A172 (cell line): ENCODE measurements at regions not wholly inside any gene's neighbourhood (a gene's known extent, or its start where the extent isn't known, plus 50 kb on each side); places are given as distances from the start of the nearest gene placed in this dataset.

ENCODE experiments used
- DNase-seq: peaks from one replicate; pipeline ENCODE4 v3.0.0-alpha.2; 2015; ENCODE audit warnings: low spot score

GRCh38 chrY:17233435-17234109 lies 646.4 kb downstream of the CDY2B start:
- no peak for DNase-seq

DNA sequence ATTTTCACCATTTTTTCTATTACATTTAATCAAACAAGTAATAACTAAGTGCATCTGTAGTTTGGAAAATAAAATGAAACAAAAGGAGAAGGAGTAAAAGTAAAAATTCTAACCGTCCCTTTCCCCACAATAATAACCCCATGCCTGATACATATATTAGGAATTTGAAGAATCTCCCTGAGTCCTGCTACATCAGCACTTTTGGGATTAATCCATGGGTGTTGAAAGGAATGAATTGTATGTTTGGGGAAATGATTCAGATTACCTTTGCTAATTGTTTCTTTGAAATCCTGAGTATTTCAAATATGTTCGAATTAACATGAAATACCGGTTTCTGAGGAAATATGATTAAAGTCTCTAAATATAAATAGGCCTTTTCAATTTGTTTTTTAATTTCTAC lies 648.0 kb downstream of the CDY2B start:
- peak; percentile 29 for DNase-seq

GRCh38 chrY:17223502-17223901 lies 656.5 kb downstream of the CDY2B start:
- DNase-seq = no peak

GRCh38 chrY:17202395-17202794 lies 677.6 kb downstream of the CDY2B start:
- DNase-seq = no peak

GRCh38 chrY:17184299-17184698 lies 695.7 kb downstream of the CDY2B start:
- peak; percentile 61 for DNase-seq

DNA sequence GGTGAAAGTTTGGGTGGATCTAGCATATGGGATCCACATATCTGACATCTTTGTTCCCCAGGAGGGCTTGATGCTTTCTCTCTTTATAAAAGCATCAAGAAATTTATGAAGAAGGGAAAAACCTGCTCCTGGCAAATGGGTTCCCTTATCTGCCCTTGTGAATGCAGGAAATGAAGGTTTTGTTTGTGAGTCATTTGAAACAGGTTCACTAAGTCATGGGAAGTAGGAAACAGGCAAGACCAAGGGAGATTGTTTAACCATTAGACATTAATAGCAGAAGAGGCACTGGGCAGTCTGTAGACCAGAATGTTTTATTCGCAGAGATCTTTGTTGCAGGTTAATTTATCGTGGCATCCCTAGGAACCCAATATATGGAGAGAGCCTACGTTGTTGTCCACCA lies 713.1 kb downstream of the CDY2B start:
- DNase-seq = peak; percentile 77

- DNase-seq = no peak
Measured at GRCh38 chrY:17122166-17122565, 757.9 kb downstream of the CDY2B start.

DNA sequence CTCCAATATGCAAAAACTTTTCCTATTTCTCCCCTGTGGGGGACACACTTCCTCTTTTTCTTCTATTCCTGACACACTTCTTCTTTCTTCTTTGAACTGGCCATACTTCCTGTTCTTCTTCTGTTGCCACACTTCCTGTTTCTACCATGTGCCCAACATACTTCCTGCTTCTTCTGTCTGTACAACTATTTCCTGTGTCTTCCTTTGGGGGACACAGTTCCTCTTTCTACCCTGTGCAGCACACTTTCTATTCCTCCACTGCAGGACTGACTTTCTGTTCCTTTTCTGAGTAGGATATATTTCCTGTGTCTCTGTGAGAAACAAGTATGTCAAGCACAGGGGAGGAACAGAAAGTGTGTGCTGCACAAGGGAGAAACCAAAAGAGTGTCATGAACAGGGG lies 794.7 kb downstream of the CDY2B start:
- DNase-seq = peak; percentile 9

GRCh38 chrY:17079887-17080286 lies 800.1 kb downstream of the CDY2B start:
- DNase-seq = no peak

DNA sequence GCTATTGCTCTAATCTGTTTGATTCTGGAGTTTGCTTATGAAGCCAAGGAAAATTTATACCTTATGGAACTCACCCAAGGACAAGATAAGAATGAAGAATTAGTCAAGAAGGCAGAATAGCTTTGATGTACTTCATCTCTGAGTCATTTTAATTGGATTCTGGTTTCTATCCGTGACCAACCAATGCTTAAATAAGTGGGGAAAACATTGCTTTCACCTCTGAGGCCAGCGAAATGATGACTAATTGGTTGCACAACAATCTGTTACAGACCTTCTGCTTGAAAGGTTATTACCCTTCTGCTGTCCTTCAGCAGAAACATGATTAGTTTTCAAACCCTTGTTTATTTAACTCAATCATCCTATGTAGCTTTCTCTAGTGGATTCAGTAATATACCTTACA lies 812.7 kb downstream of the CDY2B start:
- peak; percentile 85 for DNase-seq

DNA sequence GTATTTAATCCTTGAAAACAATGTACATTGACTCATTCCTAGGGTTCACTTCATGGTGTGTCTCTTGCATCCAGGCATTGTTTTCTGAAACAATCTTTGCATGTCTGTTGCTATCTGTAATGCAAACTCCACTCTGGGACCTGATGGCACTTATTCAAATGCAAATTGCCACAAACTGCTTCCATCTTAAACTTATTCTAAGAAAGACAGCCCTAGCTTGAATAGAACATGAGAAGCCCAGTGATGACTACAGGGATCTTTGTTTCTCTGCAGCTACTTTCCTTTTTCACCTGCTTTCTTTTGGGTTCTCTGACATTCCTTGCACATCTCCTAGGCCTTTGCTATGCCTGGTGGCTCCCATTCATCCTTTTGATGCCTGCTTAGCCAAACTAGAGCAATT lies 827.0 kb downstream of the CDY2B start:
- DNase-seq = no peak

- no peak for DNase-seq
Measured at GRCh38 chrY:17050374-17050773, 829.6 kb downstream of the CDY2B start.

DNA sequence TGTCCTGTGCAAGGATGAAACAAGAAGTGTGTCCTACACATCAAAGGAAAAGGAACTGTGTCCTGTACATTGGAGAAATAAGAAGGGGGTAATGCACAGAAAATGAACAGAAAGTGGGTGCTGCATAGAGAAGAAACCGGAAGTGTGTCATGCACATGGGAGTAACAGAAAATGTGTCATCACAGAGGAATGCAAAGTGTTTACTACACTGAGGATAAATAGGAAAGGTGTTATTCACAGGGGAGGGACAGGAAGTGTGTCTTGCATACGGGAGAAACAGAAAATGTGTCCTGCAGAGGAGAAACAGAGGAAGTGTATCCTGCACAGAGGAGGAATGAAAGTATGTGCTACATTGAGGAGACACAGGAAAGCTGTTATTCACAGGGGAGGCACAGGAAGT lies 834.9 kb downstream of the CDY2B start:
- DNase-seq = peak; percentile 61

DNA sequence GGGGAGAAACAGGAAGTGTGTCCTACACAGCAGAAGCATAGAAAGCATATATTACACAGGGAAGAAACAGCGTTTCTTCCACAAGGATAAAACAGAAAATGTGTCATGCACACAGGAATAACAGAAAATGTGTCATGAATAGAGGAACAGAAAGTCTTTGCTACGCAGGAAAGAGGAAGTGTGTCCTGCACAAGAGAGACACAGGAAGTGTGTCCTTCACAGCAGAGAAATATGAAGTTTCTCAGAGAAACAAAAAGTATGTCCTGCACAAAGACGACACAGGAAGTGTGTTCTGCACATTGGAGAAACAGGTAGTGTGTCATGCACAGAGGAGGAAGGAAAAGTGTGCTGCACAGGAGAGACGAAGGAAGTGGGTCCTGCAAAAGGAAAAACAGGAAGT lies 835.3 kb downstream of the CDY2B start:
- no peak for DNase-seq

GRCh38 chrY:17044272-17044671 lies 835.7 kb downstream of the CDY2B start:
- DNase-seq = peak; percentile 83

- peak; percentile 48 for DNase-seq
Measured at GRCh38 chrY:17038439-17038838, 841.6 kb downstream of the CDY2B start.

DNA sequence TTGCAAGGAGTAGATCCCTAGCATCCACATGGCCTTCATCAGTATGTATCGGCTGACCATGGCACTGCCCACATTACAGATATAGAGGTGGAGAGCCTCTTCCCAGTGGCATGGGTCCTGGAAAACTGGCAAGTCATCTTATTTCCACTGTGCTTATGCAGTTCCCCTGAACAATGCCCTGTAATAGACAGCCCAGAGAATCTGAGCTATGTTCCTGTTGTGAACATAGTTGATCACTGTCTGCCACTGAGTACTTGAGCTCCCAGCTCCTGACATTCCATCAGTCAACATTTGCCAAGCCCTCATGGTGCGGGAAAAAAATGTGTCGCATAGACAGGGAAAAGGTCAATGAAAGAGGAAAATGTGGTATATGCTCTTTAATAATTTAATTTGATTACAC lies 861.9 kb downstream of the CDY2B start:
- no peak for DNase-seq

- DNase-seq = no peak
Measured at GRCh38 chrY:16993551-16993950, 886.5 kb downstream of the CDY2B start.

- no peak for DNase-seq
Measured at GRCh38 chrY:16981776-16982175, 898.2 kb downstream of the CDY2B start.

GRCh38 chrY:16959071-16959470 lies 920.9 kb downstream of the CDY2B start:
- DNase-seq = no peak

GRCh38 chrY:16947221-16947620 lies 932.8 kb downstream of the CDY2B start:
- DNase-seq = no peak
